T-helper 1 cell treated with Interleukin-12 subunit alpha and Interleukin-12 subunit beta and Interleukin-4 antibody, amounts not matched to agents 30 ng/mL and 1 ng/mL, for 36 hours (primary cell): ENCODE measurements at regions not wholly inside any gene's neighbourhood (a gene's known extent, or its start where the extent isn't known, plus 50 kb on each side); places are given as distances from the start of the nearest gene placed in this dataset.

Source experiments
- intact Hi-C: fragments of 100-400 bp; cut with micrococcal nuclease; formaldehyde crosslinking; loops from one replicate; pipeline ENCODE4 v1.15.1; 2024

DNA sequence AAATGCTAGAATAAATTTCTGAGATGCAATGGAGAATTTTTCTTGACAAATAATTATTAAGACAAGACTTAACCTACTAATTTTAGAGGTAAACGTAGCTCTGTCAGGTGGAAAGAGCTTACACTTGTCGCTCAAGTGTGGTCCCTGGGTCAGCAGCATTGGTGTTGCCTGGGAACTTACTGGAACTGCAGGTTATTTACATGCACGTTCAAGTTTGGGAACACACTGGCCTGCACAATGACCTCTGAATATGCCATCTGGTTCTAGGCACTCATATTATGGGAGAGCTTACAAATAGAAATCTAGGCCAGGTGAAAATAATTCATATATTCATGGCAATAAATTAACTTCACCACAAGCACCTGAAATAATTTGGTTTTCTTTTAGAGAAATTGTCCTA lies 88.5 kb upstream of the BCL9 start:
- intact Hi-C loops: no loop called here

DNA sequence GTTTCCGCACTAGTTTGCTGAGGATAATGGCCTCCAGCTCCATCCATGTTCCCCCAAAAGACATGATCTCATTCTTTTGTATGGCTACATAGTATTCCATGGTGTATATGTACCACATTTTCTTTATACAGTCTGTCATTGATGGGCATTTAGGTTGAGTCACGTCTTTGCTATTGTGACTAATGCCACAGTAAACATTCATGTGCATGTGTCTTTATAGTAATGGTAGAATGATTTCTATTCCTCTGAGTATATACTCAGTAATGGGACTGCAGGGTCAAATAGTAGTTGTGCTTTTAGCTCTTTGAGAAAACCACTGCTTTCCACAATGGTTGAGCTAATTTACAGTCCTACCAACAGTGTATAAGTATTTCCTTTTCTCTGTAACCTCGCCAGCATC lies 78.3 kb upstream of the BCL9 start:
- intact Hi-C loops: no loop called here

DNA sequence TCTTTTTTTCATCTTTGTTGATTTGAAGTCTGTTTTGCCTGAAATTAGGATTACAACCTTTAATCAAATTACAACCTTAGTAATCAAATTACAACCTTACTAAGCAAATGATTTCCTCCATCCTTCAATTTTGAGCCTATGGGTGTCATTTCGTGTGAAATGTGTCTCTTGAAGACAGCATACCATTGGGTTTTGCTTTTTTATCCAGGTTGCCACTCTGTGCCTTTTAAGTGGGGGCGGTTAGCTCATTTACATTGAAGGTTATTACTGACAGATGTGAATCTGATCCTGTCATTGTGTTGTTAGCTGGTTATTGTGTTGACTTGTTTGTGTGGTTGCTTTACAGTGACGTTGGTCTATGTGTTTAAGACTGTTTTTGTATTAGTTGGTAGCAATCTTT lies 74.8 kb upstream of the BCL9 start:
- intact Hi-C loops: no loop called here

GRCh38 chr1:147470079-147470478 lies 71.2 kb upstream of the BCL9 start:
- intact Hi-C loops: no loop called here

DNA sequence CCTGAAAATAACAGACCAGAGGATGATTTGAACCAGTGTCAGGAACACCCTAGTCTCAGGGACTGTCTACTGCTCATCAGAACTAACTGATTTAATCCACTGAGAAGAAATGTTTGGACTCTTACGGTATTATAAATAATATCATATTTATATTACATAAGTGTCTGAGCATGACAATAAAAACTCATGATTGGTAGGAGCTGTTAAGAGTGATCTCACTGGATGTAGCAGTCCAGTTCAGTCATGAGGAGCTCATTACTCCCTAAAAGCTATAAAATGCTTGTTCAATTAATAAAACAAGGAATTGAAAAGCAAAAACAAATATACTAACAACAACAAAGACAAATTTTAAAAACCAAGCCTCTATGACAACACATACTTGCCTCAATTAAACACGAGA lies 68.8 kb upstream of the BCL9 start:
- intact Hi-C loops: no loop called here

- intact Hi-C loops: no loop called here
These were observed 68.2 kb upstream of the BCL9 start for GRCh38 chr1:147472966-147473732.

DNA sequence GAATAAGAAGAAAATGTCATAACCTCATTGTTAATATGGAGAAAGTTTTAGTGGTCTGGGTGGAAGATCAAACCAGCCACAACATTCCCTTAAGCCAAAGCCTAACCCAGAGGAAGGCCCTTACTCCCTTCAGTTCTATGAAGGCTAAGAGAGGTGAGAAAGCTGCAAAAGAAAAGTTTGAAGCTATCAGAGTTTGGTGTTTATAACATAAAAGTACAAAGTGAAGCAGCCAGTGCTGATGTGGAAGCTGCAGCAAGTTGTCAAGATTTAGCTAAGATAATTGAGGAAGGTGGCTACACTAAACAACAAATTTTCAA lies 67.6 kb upstream of the BCL9 start:
- intact Hi-C loops: no loop called here

DNA sequence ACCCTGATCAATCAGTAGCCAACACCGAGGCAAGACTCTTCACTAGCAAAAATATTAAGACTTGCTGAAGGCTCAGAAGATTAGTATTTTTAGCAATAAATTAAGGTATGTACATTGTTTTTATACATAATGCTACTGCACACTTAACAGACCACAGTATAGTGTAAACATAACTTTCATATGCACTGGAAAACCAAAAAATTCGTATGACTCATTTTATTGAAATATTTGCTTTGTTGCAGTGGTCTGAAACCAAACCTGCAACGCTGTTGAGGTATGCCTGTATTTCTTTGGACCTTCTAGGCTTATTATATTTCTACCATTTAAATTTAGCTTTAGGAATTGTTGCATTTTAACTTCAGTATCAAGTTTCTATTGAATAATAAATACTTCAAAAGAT lies 65.8 kb upstream of the BCL9 start:
- intact Hi-C loops: no loop called here

GRCh38 chr1:147478521-147478920 lies 62.8 kb upstream of the BCL9 start:
- intact Hi-C loops: no loop called here

DNA sequence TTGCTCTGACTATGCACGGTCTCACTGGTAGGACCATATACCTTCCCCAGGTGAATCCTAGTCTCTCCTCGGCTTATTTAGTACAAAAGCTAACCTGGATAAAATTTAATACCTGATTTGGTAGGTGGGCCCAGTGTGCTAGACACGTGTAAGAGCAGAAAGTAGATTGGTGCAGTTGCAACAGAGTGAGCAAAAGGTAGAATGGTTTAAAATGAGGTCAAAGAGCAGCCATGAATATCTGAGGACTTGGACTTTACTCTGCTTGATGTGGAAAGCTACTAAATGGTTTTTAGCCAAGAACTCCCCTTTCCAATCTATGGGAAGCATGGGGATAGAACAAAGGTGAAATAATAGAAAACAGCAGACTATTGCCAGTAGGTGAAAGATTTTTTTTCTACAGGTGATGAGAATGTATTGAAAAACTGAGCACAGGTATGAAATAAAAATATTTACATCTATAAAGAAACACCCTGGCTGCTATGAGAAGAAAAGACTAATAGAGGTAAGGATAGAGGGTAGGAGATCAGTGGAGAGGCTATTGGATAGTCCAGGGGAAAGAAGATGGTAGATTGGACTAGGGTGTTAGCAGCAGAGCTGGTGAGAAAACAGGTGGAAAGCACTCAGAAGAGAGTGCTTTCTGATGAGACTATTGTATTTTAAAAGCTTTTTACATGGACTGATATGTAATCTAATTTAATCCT lies 61.3 kb upstream of the BCL9 start:
- intact Hi-C loops: no loop called here

GRCh38 chr1:147480565-147480935 lies 60.8 kb upstream of the BCL9 start:
- intact Hi-C loops: no loop called here

- intact Hi-C loops: no loop called here
These were observed 54.2 kb upstream of the BCL9 start for GRCh38 chr1:147486876-147487656.

DNA sequence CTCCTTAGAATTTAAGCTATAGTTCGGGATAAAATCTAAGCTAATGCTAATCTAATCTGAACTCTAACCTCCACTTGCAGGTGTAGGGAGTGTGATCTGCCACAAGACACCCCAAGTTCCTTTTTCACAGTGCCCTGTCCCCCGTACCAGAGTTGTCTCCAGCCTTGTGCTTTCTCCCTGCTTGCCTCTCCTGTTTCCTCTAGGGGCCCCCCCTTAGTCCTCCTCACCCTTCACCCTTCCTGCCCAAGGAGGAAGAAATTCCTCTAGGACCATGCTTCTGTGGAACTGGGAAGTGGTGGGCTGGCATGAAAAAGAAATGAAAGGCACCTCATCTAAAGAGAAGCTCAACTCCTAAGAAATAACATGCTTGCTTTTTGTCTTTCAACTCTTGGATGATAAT lies 50.2 kb upstream of the BCL9 start:
- intact Hi-C loops: no loop called here
